Brain microvascular endothelial cell (primary cell): ENCODE measurements at regions not wholly inside any gene's neighbourhood (a gene's known extent, or its start where the extent isn't known, plus 50 kb on each side); places are given as distances from the start of the nearest gene placed in this dataset.

Source experiments
- DNase-seq: peaks from one replicate; pipeline ENCODE4 v3.0.0-alpha.2; 2020
- H3K27ac ChIP-seq: fragments of 250-450 bp; sonication (Bioruptor Pico); 2 replicates; pipeline ENCODE4 v1.5.1; 2020; ENCODE audit warnings: mild to moderate bottlenecking, moderate library complexity
- H3K27me3 ChIP-seq: fragments of 250-450 bp; sonication (Bioruptor Pico); replicated peaks from 2 replicates; pipeline ENCODE4 v1.5.1; 2020; ENCODE audit warnings: mild to moderate bottlenecking
- H3K36me3 ChIP-seq: fragments of 250-450 bp; sonication (Bioruptor Pico); replicated peaks from 2 replicates; pipeline ENCODE4 v1.5.1; 2020; ENCODE audit warnings: mild to moderate bottlenecking
- H3K4me3 ChIP-seq: 2 replicates; pipeline ENCODE4 v1.5.1; 2011; ENCODE audit warnings: low read depth, mild to moderate bottlenecking, control low read depth, low read length, moderate library complexity
- in situ Hi-C: cut with HindIII; loops from 2 replicates; pipeline ENCODE4 v1.10.0; 2017; ENCODE audit warnings: low sequenced_read_pairs, low pct_ligation_motif_present
- TF ChIP-seq, protein P1 (sequence below): IDR thresholded peaks from 2 replicates; pipeline ENCODE4 v1.5.1; 2011; ENCODE audit warnings: low read depth, mild to moderate bottlenecking, moderate library complexity, low read length, control low read depth, inconsistent platforms; ENCODE audit errors: missing control alignments

- H3K4me3 ChIP-seq = no peak overlapping the region
- H3K27me3 ChIP-seq = no peaks in the 10 kb centered on the region
- in situ Hi-C loops = no loop called here
- DNase-seq = no peak
- TF ChIP-seq, protein P1, sequence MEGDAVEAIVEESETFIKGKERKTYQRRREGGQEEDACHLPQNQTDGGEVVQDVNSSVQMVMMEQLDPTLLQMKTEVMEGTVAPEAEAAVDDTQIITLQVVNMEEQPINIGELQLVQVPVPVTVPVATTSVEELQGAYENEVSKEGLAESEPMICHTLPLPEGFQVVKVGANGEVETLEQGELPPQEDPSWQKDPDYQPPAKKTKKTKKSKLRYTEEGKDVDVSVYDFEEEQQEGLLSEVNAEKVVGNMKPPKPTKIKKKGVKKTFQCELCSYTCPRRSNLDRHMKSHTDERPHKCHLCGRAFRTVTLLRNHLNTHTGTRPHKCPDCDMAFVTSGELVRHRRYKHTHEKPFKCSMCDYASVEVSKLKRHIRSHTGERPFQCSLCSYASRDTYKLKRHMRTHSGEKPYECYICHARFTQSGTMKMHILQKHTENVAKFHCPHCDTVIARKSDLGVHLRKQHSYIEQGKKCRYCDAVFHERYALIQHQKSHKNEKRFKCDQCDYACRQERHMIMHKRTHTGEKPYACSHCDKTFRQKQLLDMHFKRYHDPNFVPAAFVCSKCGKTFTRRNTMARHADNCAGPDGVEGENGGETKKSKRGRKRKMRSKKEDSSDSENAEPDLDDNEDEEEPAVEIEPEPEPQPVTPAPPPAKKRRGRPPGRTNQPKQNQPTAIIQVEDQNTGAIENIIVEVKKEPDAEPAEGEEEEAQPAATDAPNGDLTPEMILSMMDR = no peak
- H3K27ac ChIP-seq = no peak overlapping the region
- no peaks in the 10 kb centered on the region for H3K36me3 ChIP-seq
These were observed 58.4 kb upstream of the KAZN start for GRCh38 chr1:14539953-14540563.

DNA sequence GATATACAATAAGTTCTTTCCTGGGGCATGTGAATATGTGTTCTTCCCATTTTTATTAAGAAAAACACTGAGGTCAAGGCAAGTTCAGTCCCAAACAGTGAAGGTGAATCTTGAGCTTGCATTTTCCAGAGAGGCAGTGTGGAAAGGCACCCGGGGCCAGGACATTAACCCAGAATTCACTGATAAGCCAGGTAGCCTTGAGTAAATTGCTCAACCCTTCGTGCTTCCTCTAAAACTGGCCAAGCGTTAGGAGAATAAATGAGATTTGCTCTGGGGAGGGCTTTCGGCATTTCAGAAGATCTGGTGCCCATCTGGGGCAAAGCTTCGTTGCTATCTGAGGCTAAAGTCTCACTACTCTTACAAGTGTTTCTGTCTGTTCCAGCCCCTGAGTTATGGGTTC lies 57.1 kb upstream of the KAZN start:
- in situ Hi-C loops = no loop called here

GRCh38 chr1:14543191-14543840 lies 55.2 kb upstream of the KAZN start:
- no peaks in the 10 kb centered on the region for H3K36me3 ChIP-seq
- DNase-seq = no peak
- in situ Hi-C loops = no loop called here
- TF ChIP-seq, protein P1 = no peak
- H3K4me3 ChIP-seq = no peak overlapping the region
- H3K27ac ChIP-seq = no peak overlapping the region
- H3K27me3 ChIP-seq = no peaks in the 10 kb centered on the region

More for the DNA sequence above, 57.1 kb upstream of the KAZN start:
- Histone ChIP-seq H3K27me3 (no peaks in the 10 kb centered on the region), H3K4me3 (no peak overlapping the region), H3K36me3 (no peaks in the 10 kb centered on the region), H3K27ac (no peak overlapping the region)
- no peak for DNase-seq
- TF ChIP-seq, protein P1 = no peak

DNA sequence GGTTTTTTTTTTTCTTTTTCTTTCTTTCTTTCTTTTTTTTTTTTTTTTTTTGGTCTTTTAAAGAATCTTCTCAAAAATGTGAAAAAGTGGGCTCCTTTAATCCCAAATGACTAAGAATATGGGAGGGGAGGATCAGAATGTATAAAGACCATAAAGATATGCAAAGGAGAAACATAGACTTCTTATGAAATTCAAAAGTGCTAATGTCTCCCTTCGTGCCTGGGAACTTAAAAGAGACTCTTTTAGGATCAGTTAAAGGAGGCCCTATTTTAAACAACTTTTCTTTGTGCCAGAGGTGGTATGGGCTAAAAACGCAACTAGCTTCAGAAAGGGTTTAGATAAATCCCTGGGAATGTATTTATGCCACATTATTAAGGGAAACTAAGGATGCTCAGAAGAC lies 54.2 kb upstream of the KAZN start:
- in situ Hi-C loops = no loop called here
- Histone ChIP-seq H3K4me3 (no peak overlapping the region), H3K27me3 (no peaks in the 10 kb centered on the region), H3K36me3 (no peaks in the 10 kb centered on the region), H3K27ac (no peak overlapping the region)
- no peak for DNase-seq
- TF ChIP-seq, protein P1 = no peak

GRCh38 chr1:14545422-14546025 lies 53.0 kb upstream of the KAZN start:
- Histone ChIP-seq H3K27ac (no peak overlapping the region), H3K36me3 (no peaks in the 10 kb centered on the region), H3K27me3 (no peaks in the 10 kb centered on the region), H3K4me3 (no peak overlapping the region)
- DNase-seq = no peak
- in situ Hi-C loops = no loop called here
- TF ChIP-seq, protein P1 = no peak
